NB4 (cell line): ENCODE measurements at regions not wholly inside any gene's neighbourhood (a gene's known extent, or its start where the extent isn't known, plus 50 kb on each side); places are given as distances from the start of the nearest gene placed in this dataset.
A peak's percentile ranks its signal among the peaks of the same experiment; 100 is the strongest.
"Not testable (repeated sequence)": the region's sequence is repeated elsewhere in the genome, so short reads cannot be mapped to it uniquely, and the experiment has no call there.

Source experiments
- DNase-seq: peaks from one replicate; pipeline ENCODE4 v3.0.0; 2010; ENCODE audit warnings: low read depth
- H3K4me3 ChIP-seq: one replicate; pipeline ENCODE4 v1.5.1; 2011; ENCODE audit warnings: mild to moderate bottlenecking, low read depth, low read length, moderate library complexity
- MYC ChIP-seq: IDR thresholded peaks from 2 replicates; pipeline ENCODE4 v1.6.1; 2011; ENCODE audit warnings: low read depth, low read length
- POLR2A ChIP-seq: IDR thresholded peaks from 2 replicates; pipeline ENCODE4 v1.6.1; 2011; ENCODE audit warnings: mild to moderate bottlenecking; ENCODE audit not compliant: insufficient read length; ENCODE audit errors: extremely low read depth
- TF ChIP-seq, protein P1 (sequence below): IDR thresholded peaks from 2 replicates; pipeline ENCODE4 v1.6.1; 2011; ENCODE audit warnings: low read depth, low read length
- TF ChIP-seq, protein P2 (sequence below): IDR thresholded peaks from one replicate; pipeline ENCODE4 v1.5.1; 2012; ENCODE audit warnings: low read depth, low read length

DNA sequence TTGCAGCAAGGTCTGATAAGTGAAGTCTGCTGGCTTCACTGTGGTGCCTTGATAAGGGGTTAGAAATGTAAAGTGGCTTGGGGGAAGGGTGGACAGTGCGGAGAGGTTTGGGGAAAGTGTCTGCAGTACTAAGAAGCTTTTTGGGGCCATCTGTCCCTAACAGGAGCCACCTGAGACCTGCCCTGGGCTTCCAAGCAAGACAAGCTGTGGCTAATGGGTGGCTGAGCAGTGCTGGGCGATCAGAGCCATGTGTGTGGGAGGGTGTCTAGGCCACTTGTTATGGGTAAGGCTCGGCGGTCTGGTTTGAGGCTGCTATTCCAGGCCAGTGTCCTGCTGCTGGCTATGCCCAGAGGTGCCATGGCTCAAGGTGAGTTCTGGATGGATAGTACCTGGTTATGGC is 185.4 kb upstream of the MTMR8 start:
- no peak for TF ChIP-seq MYC
- TF ChIP-seq POLR2A: no peak
- TF ChIP-seq, protein P1, sequence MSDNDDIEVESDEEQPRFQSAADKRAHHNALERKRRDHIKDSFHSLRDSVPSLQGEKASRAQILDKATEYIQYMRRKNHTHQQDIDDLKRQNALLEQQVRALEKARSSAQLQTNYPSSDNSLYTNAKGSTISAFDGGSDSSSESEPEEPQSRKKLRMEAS: no peak
- TF ChIP-seq, protein P2, sequence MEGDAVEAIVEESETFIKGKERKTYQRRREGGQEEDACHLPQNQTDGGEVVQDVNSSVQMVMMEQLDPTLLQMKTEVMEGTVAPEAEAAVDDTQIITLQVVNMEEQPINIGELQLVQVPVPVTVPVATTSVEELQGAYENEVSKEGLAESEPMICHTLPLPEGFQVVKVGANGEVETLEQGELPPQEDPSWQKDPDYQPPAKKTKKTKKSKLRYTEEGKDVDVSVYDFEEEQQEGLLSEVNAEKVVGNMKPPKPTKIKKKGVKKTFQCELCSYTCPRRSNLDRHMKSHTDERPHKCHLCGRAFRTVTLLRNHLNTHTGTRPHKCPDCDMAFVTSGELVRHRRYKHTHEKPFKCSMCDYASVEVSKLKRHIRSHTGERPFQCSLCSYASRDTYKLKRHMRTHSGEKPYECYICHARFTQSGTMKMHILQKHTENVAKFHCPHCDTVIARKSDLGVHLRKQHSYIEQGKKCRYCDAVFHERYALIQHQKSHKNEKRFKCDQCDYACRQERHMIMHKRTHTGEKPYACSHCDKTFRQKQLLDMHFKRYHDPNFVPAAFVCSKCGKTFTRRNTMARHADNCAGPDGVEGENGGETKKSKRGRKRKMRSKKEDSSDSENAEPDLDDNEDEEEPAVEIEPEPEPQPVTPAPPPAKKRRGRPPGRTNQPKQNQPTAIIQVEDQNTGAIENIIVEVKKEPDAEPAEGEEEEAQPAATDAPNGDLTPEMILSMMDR: no peak
- H3K4me3 ChIP-seq: no peak overlapping the region
- no peak for DNase-seq

DNA sequence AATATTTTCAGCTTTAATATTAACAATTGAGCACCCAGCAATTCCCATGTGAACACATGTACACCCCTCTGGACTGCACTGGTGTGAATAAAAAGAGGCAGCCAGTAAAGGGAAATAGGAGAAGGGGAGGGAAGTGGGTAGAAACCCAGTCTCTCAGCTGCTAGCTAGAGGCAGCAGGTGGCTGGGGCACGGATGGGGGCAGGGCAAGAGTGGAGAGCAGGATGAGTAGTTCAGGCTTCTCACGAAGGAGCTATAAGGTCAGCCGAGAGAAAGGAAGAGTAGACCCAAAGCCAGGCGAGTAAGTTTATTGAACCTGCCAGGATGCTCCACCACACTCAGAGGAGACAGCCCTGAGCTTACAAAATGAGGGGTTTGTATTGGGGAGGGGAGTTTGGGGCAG is 184.8 kb upstream of the MTMR8 start:
- DNase-seq: no peak
- TF ChIP-seq POLR2A (no peak), MYC (no peak)
- TF ChIP-seq, protein P1: no peak
- TF ChIP-seq, protein P2: no peak
- no peak overlapping the region for H3K4me3 ChIP-seq

DNA sequence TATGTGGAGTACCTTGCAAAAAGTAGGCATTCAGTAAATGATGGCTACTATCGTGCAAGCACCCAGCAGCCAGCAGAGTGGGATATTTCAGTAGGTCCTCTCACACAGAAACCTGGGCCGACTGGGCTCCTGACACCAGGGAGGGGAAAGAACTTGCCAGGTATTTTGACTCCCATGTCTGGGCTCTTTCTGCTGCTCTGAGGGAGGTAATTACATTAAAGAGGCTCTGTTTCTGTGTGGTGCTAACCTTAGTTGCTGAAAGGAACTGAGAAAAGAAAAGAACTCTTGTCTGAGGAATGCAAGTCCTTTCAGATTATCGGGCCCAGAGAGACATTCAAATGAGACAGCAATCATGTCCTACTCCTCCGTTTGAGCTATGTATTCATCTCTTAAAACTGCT is 175.8 kb upstream of the MTMR8 start:
- H3K4me3 ChIP-seq: no peak overlapping the region
- DNase-seq: no peak
- TF ChIP-seq, protein P1: no peak
- TF ChIP-seq POLR2A: no peak
- TF ChIP-seq, protein P2: no peak
- TF ChIP-seq MYC: no peak

DNA sequence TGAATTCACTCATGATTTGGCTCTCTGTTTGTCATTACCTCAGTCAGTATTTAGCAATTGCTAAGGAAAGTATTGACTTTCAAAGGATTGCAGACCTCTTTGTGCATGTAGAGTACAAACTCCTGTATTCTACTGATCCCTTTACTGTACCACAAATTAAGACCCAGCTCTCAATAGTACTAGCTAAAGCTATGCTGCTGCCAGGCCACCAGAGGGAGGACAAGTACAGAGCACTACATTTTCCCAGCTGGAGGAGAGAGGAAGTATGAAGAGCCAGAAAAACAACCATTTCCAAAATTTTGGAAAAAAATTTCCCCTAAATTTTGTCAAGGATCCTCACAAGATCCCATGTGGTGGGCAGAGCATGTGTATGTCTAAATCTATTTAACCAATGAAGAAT is 175.0 kb upstream of the MTMR8 start:
- TF ChIP-seq MYC: no peak
- TF ChIP-seq, protein P2: peak; percentile 11
- DNase-seq: peak; percentile 1
- H3K4me3 ChIP-seq: no peak overlapping the region

DNA sequence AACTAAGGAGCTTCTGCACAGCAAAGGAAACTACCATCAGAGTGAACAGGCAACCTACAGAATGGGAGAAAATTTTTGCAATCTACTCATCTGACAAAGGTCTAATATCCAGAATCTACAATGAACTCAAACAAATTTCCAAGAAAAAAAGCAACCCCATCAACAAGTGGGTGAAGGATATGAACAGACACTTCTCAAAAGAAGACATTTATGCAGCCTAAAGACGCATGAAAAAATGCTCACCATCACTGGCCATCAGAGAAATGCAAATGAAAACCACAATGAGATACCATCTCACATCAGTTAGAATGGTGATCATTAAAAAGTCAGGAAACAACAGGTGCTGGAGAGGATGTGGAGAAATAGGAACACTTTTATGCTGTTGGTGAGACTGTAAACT is 170.1 kb upstream of the MTMR8 start:
- not testable (repeated sequence) for DNase-seq, H3K4me3 ChIP-seq

DNA sequence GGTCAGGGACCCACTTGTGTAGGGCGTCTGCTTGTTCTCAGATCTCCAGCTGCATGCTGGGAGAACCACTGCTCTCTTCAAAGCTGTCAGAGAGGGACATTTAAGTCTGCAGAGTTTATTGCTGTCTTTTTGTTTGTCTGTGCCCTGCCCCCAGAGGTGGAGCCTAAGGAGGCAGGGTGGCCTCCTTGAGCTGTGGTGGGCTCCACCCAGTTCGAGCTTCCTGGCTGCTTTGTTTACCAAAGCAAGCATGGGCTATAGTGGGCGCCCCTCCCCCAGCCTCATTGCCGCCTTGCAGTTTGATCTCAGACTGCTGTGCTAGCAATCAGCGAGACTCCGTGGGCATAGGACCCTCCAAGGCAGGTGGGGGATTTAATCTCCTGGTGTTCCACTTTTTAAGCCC is 154.0 kb upstream of the MTMR8 start:
- not testable (repeated sequence) for H3K4me3 ChIP-seq, DNase-seq

DNA sequence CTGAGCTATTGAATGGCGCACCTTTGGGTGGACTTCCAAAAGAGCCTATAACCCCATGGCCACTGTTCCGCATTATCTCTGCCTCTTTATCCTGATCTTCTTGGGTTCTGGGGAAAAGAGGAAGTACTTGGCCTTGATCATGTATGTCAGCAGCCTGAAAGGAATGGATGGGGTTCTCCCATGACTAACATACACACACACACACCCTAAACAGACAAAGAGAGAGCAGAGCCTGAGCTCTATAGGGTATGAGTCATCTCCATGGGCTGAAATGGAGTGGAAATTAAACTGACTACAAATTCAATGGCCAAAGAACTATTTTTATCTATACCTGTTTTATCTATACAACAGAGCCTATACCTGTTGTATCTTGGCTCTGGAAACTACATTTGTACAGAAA is 141.5 kb upstream of the MTMR8 start:
- TF ChIP-seq, protein P1: no peak
- TF ChIP-seq, protein P2: no peak
- no peak for TF ChIP-seq POLR2A
- no peak for TF ChIP-seq MYC
- peak; percentile 0 for DNase-seq
- H3K4me3 ChIP-seq: no peak overlapping the region
